ENCODE measurements at regions not wholly inside any gene's neighbourhood (a gene's known extent, or its start where the extent isn't known, plus 50 kb on each side); places are given as distances from the start of the nearest gene placed in this dataset.

GRCh38 chr15:99878835-99879234 lies 145.6 kb upstream of the LYSMD4 start:
- TF ChIP-seq CTCF (IDR thresholded peaks at IDR 0.05) (no peak), ZFX (IDR thresholded peaks at IDR 0.05; ENCODE audit: borderline replicate concordance) (no peak)
